22Rv1 (cell line): ENCODE measurements at regions not wholly inside any gene's neighbourhood (a gene's known extent, or its start where the extent isn't known, plus 50 kb on each side); places are given as distances from the start of the nearest gene placed in this dataset.

Experiments
- CTCF ChIP-seq: fragments of 450-650 bp; IDR thresholded peaks from 2 replicates; pipeline ENCODE4 v1.5.1; 2017; ENCODE audit warnings: mild to moderate bottlenecking
- ZFX ChIP-seq: fragments of 450-650 bp; IDR thresholded peaks from 2 replicates; pipeline ENCODE4 v1.6.1; 2017; ENCODE audit warnings: antibody characterized with exemption, borderline replicate concordance

- TF ChIP-seq CTCF, result no peak
- TF ChIP-seq ZFX, result no peak
Measured at GRCh38 chr16:72426386-72426785, 254.4 kb upstream of the PMFBP1 start.
